ENCODE measurements at regions not wholly inside any gene's neighbourhood (a gene's known extent, or its start where the extent isn't known, plus 50 kb on each side); places are given as distances from the start of the nearest gene placed in this dataset.

DNA sequence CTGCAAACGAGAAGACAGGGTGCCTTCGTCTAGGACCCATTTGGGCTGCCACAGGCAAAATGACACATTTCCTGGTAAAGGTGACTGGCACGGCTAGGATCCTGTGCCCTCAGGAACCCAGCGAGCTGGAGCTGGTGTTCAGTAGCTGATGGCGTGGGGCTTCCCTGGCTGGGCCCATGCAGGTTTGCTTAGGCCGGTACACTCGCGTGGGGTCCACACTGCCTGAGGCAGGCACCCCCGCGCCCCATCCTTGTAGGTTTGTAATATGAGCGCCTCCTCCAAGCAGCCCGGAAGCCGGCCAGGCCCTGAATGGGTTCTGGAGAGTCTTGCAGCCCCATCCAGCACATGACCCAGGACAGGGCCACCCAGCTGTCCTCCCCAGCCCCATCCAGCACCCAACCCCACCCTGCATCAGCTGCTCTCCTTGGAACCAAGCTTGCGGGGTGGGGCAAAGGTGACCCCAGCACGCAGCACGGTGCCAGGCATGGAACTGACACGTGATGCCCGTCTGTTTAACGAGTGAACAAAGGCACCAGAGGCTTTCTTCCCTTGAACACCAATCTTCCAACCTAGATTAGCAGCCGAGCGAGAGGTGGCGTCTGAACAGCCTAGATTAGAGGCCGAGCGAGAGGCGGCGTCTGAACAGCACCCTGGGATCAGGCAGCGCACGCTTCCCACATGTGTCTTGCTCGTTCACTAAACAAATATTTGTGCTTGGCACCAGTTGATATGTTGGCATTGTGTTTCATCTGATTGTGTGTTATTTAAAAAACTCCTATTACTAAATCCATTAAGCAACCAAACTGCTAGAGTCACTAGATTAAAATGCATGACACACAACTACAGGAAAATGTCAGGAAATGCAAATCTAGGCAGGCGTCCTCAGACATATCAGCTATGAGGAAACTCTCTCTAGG is 112.1 kb downstream of the DLL1 start:
- Histone ChIP-seq H3K27ac (ENCODE audit: low read depth, low read length) (no peak overlapping the region), H3K9ac (ENCODE audit: low read length) (no peak overlapping the region)

DNA sequence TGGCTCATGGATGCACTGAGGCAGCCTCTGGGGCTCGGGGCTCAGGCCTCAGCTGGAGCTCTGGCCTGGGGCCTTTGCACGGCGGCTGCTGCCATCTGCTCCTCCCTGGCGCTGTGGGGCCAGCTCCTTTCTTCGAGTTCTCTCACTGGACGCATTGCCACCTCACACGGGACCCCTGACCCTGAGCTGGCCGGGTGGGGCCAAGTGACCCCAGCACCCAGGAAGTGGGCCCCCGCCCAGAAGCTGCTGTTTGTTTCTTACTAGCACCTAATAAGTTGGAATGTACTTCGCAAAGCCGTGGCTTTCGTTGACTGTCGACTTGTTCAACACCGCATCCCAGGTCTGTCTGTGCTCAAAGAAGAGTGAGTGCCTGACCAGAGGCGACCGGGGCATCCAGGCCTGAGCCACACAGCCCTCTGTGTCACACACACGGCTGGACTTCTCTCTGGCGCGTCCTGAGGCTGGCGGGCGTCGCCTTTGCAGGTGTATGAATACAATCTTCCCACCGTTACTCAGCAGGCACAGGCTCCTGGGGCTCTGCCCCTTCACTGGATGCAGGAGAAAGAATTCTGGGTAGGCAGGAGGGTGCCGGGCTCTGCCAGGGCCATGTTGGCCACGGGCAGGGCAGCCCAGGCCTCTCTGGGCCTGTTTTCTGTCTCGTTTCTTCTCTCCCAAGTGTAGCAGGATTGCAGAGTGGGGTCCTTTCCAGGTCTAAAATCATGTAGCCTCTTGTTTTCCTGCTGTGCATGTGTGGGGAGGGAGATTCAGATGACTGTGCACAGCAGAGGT is 112.9 kb downstream of the DLL1 start:
- Histone ChIP-seq H3K36me3 (ENCODE audit: control insufficient read depth, insufficient read depth, low read length) (no peaks in the 10 kb centered on the region), H3K9ac (ENCODE audit: low read length) (no peak overlapping the region), H3K4me1 (ENCODE audit: control insufficient read depth, insufficient read depth, low read length) (no peaks in the 10 kb centered on the region), H3K27me3 (ENCODE audit: control insufficient read depth, insufficient read depth, low read length) (no peaks in the 10 kb centered on the region), H3K4me3 (ENCODE audit: low read length) (no peak overlapping the region), H3K27ac (ENCODE audit: low read depth, low read length) (no peak overlapping the region)

More for the DNA sequence above, 112.1 kb downstream of the DLL1 start:
- no peaks in the 10 kb centered on the region for H3K4me1 ChIP-seq (ENCODE audit: control insufficient read depth, insufficient read depth, low read length)
- no peak overlapping the region for H3K4me3 ChIP-seq (ENCODE audit: low read length)
- H3K36me3 ChIP-seq (ENCODE audit: control insufficient read depth, insufficient read depth, low read length): no peaks in the 10 kb centered on the region
- H3K27me3 ChIP-seq (ENCODE audit: control insufficient read depth, insufficient read depth, low read length): no peaks in the 10 kb centered on the region

DNA sequence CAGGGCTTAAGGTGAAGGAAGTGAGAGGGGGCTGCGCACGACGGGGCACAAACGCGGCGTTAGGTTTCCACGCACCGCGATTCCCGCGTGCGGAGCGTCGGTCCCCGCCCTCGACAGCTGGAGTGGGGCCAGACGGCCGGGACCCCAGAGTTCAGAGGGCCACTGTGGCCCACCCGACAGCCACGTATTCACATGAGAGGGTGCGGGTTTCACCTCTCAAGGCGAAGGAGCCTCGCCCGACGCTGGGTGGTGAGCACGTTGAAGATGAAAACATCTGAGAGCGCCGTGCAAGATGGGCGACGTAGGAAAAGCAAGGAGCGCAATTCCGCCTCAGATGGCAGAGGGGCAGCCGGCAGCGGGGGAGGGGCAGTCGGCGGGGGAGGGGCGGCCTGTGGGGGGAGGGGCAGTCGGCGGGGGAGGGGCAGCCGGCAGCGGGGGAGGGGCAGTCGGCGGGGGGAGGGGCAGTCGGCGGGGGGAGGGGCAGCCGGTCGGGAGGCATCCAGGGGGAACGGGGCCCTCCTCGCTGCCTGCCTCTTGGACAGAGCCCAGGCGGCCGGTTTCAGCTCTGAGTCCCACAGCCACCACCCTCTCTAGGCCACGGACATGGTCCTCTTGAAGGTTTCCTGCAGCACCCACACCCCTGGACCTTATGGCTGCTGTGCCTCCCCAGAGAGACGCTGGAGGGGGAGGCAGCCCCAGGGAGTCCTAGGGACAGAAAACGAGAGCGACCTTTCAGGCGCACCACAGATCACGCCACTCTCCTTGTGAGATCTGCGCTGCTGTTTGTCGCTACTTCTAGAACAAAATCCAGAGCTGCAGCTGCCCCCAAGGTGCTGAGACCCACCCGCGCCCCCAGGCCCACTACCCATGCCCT is 113.7 kb downstream of the DLL1 start:
- no peaks in the 10 kb centered on the region for H3K4me1 ChIP-seq (ENCODE audit: control insufficient read depth, insufficient read depth, low read length)
- no peaks in the 10 kb centered on the region for H3K27me3 ChIP-seq (ENCODE audit: control insufficient read depth, insufficient read depth, low read length)
- H3K36me3 ChIP-seq (ENCODE audit: control insufficient read depth, insufficient read depth, low read length): no peaks in the 10 kb centered on the region
- no peak overlapping the region for H3K27ac ChIP-seq (ENCODE audit: low read depth, low read length)
- H3K4me3 ChIP-seq (ENCODE audit: low read length): no peak overlapping the region
- no peak overlapping the region for H3K9ac ChIP-seq (ENCODE audit: low read length)

DNA sequence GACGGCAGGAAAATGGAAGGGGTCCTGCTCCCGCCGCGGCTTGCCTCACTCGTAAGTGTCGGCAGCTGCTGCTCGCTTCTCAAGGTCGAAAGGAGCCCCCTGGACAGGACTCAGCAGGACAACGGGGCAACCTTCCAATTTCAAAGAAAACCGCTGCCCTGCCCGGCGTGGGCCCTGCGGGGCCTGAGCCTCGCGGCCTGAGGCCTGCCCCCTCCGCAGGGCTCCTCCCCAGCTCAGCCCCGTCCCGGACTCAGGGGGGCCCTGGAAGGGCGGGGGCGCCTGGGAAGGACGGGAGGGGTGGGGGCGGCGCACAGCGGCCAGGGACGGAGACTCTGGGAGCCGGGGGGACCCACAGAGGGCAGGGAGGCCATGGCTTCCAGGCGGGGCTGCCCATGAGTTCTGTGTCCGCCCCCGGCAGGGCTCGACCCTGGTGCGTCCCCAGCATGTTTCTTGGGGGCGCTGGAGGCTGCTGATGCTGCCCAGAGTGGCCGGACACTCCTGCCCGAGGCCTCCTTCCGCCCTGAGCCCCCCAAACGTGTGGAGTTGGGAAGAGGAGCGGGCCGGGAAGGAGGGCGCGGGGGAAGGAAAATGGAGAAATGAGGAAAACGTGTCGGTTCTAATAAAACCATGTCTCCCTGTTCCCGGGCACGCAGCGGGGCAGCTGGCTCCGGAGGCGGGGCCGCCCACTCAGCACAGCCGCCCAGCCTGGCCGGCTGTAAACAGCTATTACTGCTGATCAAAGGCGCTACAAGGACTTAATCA is 114.6 kb downstream of the DLL1 start:
- no peaks in the 10 kb centered on the region for H3K4me1 ChIP-seq (ENCODE audit: control insufficient read depth, insufficient read depth, low read length)
- H3K27ac ChIP-seq (ENCODE audit: low read depth, low read length): no peak overlapping the region
- H3K4me3 ChIP-seq (ENCODE audit: low read length): no peak overlapping the region
- H3K36me3 ChIP-seq (ENCODE audit: control insufficient read depth, insufficient read depth, low read length): no peaks in the 10 kb centered on the region
- H3K27me3 ChIP-seq (ENCODE audit: control insufficient read depth, insufficient read depth, low read length): no peaks in the 10 kb centered on the region
- H3K9ac ChIP-seq (ENCODE audit: low read length): no peak overlapping the region

DNA sequence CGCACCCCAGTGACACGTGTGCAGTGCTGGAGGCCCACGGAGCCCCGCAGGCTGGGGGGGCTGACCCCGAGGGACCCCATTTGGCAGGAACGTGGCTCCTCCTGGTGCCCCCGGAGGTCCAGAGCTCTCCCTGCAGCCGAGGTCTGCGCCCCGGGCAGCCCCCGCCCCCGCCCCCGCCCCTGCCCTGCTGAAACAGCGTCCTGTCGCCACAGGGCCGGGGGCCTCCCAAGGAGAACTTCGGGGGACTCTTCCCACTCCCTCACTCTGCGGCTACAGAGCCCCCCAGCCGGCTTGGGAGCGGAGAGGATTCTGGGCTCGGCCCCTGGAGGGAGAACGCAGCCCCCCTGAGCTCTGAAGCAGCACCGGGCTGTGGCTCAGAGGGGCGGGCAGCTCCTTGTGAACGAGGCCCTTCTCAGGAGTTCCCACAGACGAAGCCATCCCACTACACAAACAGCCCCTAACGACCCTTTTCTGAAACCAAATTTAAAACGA is 115.2 kb downstream of the DLL1 start:
- H3K4me1 ChIP-seq (ENCODE audit: control insufficient read depth, insufficient read depth, low read length): no peaks in the 10 kb centered on the region
- H3K27me3 ChIP-seq (ENCODE audit: control insufficient read depth, insufficient read depth, low read length): no peaks in the 10 kb centered on the region
- no peak overlapping the region for H3K4me3 ChIP-seq (ENCODE audit: low read length)
- no peak overlapping the region for H3K27ac ChIP-seq (ENCODE audit: low read depth, low read length)
- no peak overlapping the region for H3K9ac ChIP-seq (ENCODE audit: low read length)
- H3K36me3 ChIP-seq (ENCODE audit: control insufficient read depth, insufficient read depth, low read length): no peaks in the 10 kb centered on the region

DNA sequence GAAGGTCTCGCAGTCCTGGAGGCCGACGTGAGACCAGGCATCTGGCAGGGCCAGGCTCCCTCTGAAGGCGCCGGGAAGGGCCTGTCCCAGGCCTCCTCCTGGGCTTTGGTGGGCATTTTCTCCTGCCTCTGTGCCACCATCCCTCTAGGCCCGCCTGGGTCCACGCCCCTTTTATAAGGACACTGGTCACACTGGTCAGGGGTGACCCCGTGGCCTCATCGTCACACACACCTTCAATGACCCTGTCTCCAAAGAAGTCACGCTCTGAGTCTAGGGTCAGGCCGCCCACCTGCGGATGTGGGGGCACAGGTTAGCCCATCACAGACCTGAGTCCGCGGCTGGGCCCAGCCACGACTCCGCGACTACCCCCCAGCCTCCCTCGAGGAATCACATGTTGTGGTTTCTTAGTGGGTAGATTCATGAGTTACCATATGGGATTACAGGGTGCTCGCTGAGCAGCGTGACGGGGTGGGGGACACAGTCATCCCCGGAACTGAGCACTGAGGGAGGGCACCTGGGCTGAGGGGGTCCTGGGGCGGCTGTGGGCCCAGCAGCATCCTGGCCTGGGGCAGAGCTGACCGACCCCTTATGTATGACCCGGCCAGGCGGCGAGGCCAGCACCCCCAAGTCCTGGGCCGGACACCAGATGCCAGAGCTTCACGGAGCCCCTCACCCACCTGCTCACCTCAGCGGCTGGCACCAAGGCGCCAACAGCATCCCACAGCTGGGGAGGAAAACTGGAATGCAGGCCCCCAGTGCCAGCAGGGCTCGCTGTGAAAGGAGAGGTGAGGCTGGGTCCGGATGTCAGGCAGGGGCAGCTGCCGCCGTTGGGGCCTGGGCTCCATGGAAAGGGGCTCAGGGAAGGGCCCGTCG is 115.9 kb downstream of the DLL1 start:
- no peaks in the 10 kb centered on the region for H3K36me3 ChIP-seq (ENCODE audit: control insufficient read depth, insufficient read depth, low read length)
- no peaks in the 10 kb centered on the region for H3K27me3 ChIP-seq (ENCODE audit: control insufficient read depth, insufficient read depth, low read length)
- no peaks in the 10 kb centered on the region for H3K4me1 ChIP-seq (ENCODE audit: control insufficient read depth, insufficient read depth, low read length)
- H3K9ac ChIP-seq (ENCODE audit: low read length): no peak overlapping the region
- H3K4me3 ChIP-seq (ENCODE audit: low read length): no peak overlapping the region
- no peak overlapping the region for H3K27ac ChIP-seq (ENCODE audit: low read depth, low read length)

DNA sequence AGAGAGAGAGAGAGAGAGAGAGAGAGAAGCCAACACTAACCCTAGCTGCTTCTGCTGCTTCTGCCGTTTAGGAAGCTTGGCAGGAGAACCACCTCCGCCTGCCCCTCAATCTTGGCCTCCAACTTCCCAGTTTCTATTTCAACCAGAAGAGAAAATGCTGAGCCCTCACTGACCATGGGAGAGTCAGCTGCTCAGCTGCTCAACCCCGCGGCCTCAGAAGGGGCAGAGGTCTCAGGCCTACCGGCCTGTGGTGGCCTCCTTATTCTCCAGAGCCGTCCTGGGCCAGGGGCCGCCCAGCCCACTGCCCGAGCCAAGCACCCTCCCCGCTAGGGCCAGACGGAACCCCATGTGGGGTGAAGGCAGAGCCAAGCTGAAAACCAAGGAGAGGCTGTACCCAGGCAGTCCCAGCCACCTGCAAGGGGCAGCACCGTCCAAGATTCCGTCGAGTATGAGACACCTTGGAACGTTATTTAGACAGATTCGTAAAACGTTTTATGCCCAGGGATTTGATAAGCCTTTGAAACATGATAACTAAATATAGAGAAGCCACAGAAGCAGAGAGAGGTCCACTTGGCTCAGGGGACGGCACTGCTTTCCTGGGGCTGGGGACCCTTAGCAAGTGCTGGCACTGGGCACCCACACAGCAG is 116.6 kb downstream of the DLL1 start:
- H3K4me1 ChIP-seq (ENCODE audit: control insufficient read depth, insufficient read depth, low read length): no peaks in the 10 kb centered on the region
- no peaks in the 10 kb centered on the region for H3K36me3 ChIP-seq (ENCODE audit: control insufficient read depth, insufficient read depth, low read length)
- H3K27me3 ChIP-seq (ENCODE audit: control insufficient read depth, insufficient read depth, low read length): no peaks in the 10 kb centered on the region
- H3K27ac ChIP-seq (ENCODE audit: low read depth, low read length): no peak overlapping the region
- H3K9ac ChIP-seq (ENCODE audit: low read length): no peak overlapping the region
- H3K4me3 ChIP-seq (ENCODE audit: low read length): no peak overlapping the region

DNA sequence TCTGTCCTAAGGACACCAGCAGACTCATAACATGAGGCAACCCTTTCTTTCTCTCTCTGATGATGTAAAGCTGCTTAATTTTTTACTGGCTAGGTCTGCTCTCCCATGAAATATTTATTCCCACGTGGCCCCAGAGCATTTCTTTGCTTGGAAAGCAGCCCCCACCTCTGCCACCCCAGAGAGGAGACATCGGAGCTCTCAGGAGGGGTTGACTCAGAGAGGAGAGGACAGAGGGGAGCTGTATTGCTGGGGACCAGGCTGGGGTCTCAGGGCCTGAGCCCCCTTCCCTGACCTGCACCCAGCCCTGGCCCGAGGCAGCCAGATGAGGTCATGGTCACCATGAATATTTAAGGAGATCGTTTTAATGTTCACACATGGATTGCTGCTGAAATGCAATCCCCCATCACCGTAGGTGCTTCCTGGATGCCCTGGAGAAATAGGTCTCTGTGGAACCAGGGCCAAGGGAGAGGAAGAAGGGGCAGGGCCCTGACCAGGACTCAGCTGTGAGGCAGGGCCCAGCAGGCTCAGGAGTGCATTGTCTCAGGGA is 117.5 kb downstream of the DLL1 start:
- Histone ChIP-seq H3K27ac (ENCODE audit: low read depth, low read length) (no peak overlapping the region), H3K27me3 (ENCODE audit: control insufficient read depth, insufficient read depth, low read length) (no peaks in the 10 kb centered on the region), H3K36me3 (ENCODE audit: control insufficient read depth, insufficient read depth, low read length) (no peaks in the 10 kb centered on the region), H3K4me1 (ENCODE audit: control insufficient read depth, insufficient read depth, low read length) (no peaks in the 10 kb centered on the region), H3K9ac (ENCODE audit: low read length) (no peak overlapping the region), H3K4me3 (ENCODE audit: low read length) (no peak overlapping the region)

DNA sequence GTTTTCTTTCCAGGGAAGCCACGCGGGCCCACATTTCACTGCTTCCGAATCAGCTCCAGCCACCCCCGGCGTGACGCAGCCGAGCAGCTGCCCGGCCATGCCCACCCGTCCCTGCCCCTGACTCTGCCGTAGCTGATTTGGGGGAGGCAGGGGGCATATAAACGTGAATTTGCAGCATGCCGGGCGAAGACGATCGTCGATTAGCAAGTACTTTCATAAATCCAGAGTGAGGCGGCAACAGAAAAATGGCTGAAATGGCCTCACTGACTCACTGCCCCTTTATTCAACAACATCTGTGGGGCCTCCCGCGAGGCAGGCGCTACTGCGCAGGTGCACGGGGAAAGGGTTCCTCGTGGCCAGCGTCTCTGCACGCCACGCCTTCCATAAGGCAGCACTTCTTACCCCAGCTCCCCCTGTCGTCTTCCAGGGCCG is 118.0 kb downstream of the DLL1 start:
- H3K36me3 ChIP-seq (ENCODE audit: control insufficient read depth, insufficient read depth, low read length): no peaks in the 10 kb centered on the region
- no peak overlapping the region for H3K9ac ChIP-seq (ENCODE audit: low read length)
- H3K4me1 ChIP-seq (ENCODE audit: control insufficient read depth, insufficient read depth, low read length): no peaks in the 10 kb centered on the region
- H3K27ac ChIP-seq (ENCODE audit: low read depth, low read length): no peak overlapping the region
- no peak overlapping the region for H3K4me3 ChIP-seq (ENCODE audit: low read length)
- no peaks in the 10 kb centered on the region for H3K27me3 ChIP-seq (ENCODE audit: control insufficient read depth, insufficient read depth, low read length)

DNA sequence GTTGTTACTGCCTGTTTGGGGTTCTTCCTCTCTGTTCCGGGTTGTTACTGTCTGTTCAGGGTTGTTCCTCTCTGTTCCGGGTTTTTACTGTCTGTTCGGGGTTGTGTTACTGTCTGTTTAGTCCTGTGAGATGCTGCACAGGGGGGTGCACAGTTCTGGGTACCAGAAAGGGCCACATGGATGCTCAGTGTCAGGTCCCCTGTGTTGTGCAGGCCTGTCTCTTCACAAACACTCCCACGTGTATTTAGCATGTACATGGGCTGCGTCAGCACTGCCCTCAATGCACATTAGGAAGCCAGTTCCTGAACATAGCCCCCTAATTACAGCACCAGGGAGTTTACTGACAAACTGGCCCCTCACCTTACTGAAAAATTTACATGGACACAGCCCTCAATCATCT is 118.5 kb downstream of the DLL1 start:
- H3K9ac ChIP-seq (ENCODE audit: low read length): no peak overlapping the region
- H3K27ac ChIP-seq (ENCODE audit: low read depth, low read length): no peak overlapping the region
- H3K4me1 ChIP-seq (ENCODE audit: control insufficient read depth, insufficient read depth, low read length): no peaks in the 10 kb centered on the region
- no peaks in the 10 kb centered on the region for H3K27me3 ChIP-seq (ENCODE audit: control insufficient read depth, insufficient read depth, low read length)
- H3K4me3 ChIP-seq (ENCODE audit: low read length): no peak overlapping the region
- H3K36me3 ChIP-seq (ENCODE audit: control insufficient read depth, insufficient read depth, low read length): no peaks in the 10 kb centered on the region

Measured in rectal smooth muscle tissue (tissue), 1 donor.